CD14-positive monocyte (primary cell): ENCODE measurements at regions not wholly inside any gene's neighbourhood (a gene's known extent, or its start where the extent isn't known, plus 50 kb on each side); places are given as distances from the start of the nearest gene placed in this dataset.
"Not testable (repeated sequence)": the region's sequence is repeated elsewhere in the genome, so short reads cannot be mapped to it uniquely, and the experiment has no call there.

Source experiments
- DNase-seq, 3 donors: peaks; one replicate each; pipeline ENCODE4 v3.0.0-alpha.2; 2011 to 2022
- H2AFZ ChIP-seq: 2 replicates; pipeline ENCODE4 v1.6.0; 2012; ENCODE audit warnings: mild to moderate bottlenecking, low read depth, low read length, inconsistent platforms; ENCODE audit not compliant: insufficient read depth, poor library complexity, severe bottlenecking
- H3K27ac ChIP-seq, 2 donors: 1 replicate in 1 of 2; 2 replicates in 1 of 2; pipeline ENCODE4 v1.5.1; 2012 to 2013; ENCODE audit warnings: low read length in 2 of 2, control low read depth in 1 of 2, inconsistent platforms in 1 of 2, low read depth in 1 of 2, mild to moderate bottlenecking in 1 of 2
- H3K27me3 ChIP-seq, 2 donors: one replicate each; pipeline versions ENCODE4 v1.6.0 to v1.6.1; 2011 to 2013; ENCODE audit warnings: low read length in 2 of 2; ENCODE audit not compliant: control insufficient read depth in 2 of 2, insufficient read depth in 2 of 2
- H3K36me3 ChIP-seq, 2 donors: replicated peaks in 1 of 2; 1 replicate in 1 of 2; 2 replicates in 1 of 2; pipeline versions ENCODE4 v1.5.1 to v1.6.1; 2012 to 2013; ENCODE audit warnings: low read length in 2 of 2, control low read depth in 1 of 2, inconsistent platforms in 1 of 2, mild to moderate bottlenecking in 1 of 2; ENCODE audit not compliant: insufficient read depth in 2 of 2, control insufficient read depth in 1 of 2
- H3K4me1 ChIP-seq, 2 donors: 1 replicate in 1 of 2; 2 replicates in 1 of 2; pipeline versions ENCODE4 v1.5.1 to v1.6.1; 2012 to 2013; ENCODE audit warnings: low read length in 2 of 2, control low read depth in 1 of 2, inconsistent platforms in 1 of 2, mild to moderate bottlenecking in 1 of 2, moderate library complexity in 1 of 2; ENCODE audit not compliant: insufficient read depth in 2 of 2, control insufficient read depth in 1 of 2
- H3K4me2 ChIP-seq: replicated peaks from 2 replicates; pipeline ENCODE3; 2012; ENCODE audit warnings: low read length, moderate library complexity, mild to moderate bottlenecking; ENCODE audit not compliant: poor library complexity, severe bottlenecking; ENCODE audit errors: extremely low read depth
- H3K4me3 ChIP-seq, 3 experiments: fragments of 200-600 bp in 1 of 3; sonication (generic) in 1 of 3; replicated peaks in 1 of 3; 1 replicate in 2 of 3; 2 replicates in 1 of 3; pipeline ENCODE4 v1.5.1; 2011 to 2013; ENCODE audit warnings: low read length in 3 of 3, mild to moderate bottlenecking in 3 of 3, control low read depth in 2 of 3, low read depth in 2 of 3, inconsistent platforms in 1 of 3, moderate library complexity in 1 of 3
- H3K79me2 ChIP-seq: 2 replicates; pipeline ENCODE4 v1.6.0; 2012; ENCODE audit warnings: mild to moderate bottlenecking, control low read depth, inconsistent platforms, low read length, moderate library complexity; ENCODE audit not compliant: insufficient read depth
- H3K9ac ChIP-seq: 2 replicates; pipeline ENCODE4 v1.6.0; 2017; ENCODE audit warnings: low read length, mild to moderate bottlenecking; ENCODE audit not compliant: insufficient read depth, poor library complexity, severe bottlenecking
- H3K9me3 ChIP-seq, 2 donors: replicated peaks in 1 of 2; 1 replicate in 1 of 2; 2 replicates in 1 of 2; pipeline versions ENCODE4 v1.5.1 to v1.6.1; 2012 to 2013; ENCODE audit warnings: low read length in 2 of 2, control low read depth in 1 of 2; ENCODE audit not compliant: control insufficient read depth in 1 of 2, insufficient read depth in 1 of 2
- H4K20me1 ChIP-seq: 2 replicates; pipeline ENCODE4 v1.6.0; 2012; ENCODE audit warnings: mild to moderate bottlenecking, low read length, control low read depth, moderate library complexity; ENCODE audit not compliant: insufficient read depth
- H3K27ac Mint-ChIP-seq, 7 donors: one replicate each; pipeline ENCODE4 v1.8.0; 2020; ENCODE audit warnings: mild to moderate bottlenecking in 7 of 7, mixed read lengths in 7 of 7, moderate library complexity in 6 of 7, inconsistent platforms in 2 of 7
- H3K27me3 Mint-ChIP-seq, 3 donors: one replicate each; pipeline ENCODE4 v1.8.0; 2021 to 2022; ENCODE audit warnings: low read depth in 3 of 3, mild to moderate bottlenecking in 3 of 3, mixed read lengths in 3 of 3, moderate library complexity in 3 of 3, inconsistent platforms in 1 of 3
- H3K36me3 Mint-ChIP-seq, 2 donors: one replicate each; pipeline ENCODE4 v1.8.0; 2020; ENCODE audit warnings: mixed read lengths in 2 of 2, inconsistent platforms in 1 of 2, mild to moderate bottlenecking in 1 of 2
- H3K4me1 Mint-ChIP-seq: one replicate; pipeline ENCODE4 v1.8.0; 2020; ENCODE audit warnings: mild to moderate bottlenecking, mixed read lengths
- H3K4me3 Mint-ChIP-seq, 2 donors: one replicate each; pipeline ENCODE4 v1.8.0; 2020; ENCODE audit warnings: mild to moderate bottlenecking in 2 of 2, mixed read lengths in 2 of 2, moderate library complexity in 1 of 2
- H3K9me3 Mint-ChIP-seq, 7 donors: one replicate each; pipeline ENCODE4 v1.8.0; 2020 to 2022; ENCODE audit warnings: mixed read lengths in 7 of 7, mild to moderate bottlenecking in 6 of 7, moderate library complexity in 6 of 7, inconsistent platforms in 2 of 7
- WGBS: methylation state at CpG from one replicate; pipeline ENCODE4 v1.1.5; 2013; ENCODE audit warnings: missing lambda C conversion rate; ENCODE audit not compliant: insufficient coverage; 5-methylcytosine and 5-hydroxymethylcytosine counted together
- intact Hi-C, 2 donors: fragments of 100-400 bp; cut with micrococcal nuclease; formaldehyde crosslinking; loops; one replicate each; pipeline versions ENCODE4 v1.15.0 to v1.15.1; 2023
- TF ChIP-seq, protein P1 (sequence below): fragments of 200-600 bp; IDR thresholded peaks from one replicate; pipeline ENCODE4 v1.8.0; 2022; ENCODE audit warnings: antibody characterized with exemption, mild to moderate bottlenecking

DNA sequence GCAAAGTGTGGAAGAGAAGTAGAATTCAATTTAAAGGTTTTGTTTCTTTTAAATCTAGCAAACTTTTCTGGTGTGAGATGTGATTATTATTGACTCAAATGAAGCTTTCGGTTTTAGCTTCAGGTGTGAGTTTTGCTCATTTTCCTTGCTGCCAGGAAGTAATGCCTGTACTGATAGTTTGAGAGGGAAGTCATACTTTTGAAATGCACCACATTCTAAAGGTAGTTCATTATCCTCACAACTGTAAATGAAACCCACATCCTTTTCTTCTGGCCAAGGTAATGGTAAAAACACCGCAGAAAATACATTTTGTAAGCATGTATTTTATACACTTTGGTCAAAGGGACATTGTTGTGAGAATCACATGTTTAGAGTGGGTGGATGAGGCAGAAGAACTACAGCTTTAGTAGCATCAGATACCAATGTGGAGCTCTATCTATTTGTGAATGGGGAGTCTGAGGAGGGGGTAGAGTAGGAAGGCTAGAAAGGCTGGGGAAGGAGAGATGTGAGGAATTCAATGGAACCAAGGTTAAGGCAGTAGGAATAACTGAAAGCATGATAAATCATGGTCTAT is 167.0 kb upstream of the CDKN2B start:
- Histone ChIP-seq H3K27me3 (no peaks in the 10 kb centered on the region), H2AFZ (no peak overlapping the region), H3K4me3 (no peak overlapping the region), H3K4me1 (peaks cover 21 to 27% of the 10 kb centered on the region in 2 donors), H3K36me3 (no peaks in the 10 kb centered on the region), H3K27ac (no peak overlapping the region), H4K20me1 (no peaks in the 10 kb centered on the region), H3K9me3 (no peaks in the 10 kb centered on the region), H3K4me2 (no peak overlapping the region), H3K9ac (no peak overlapping the region), H3K79me2 (no peaks in the 10 kb centered on the region)
- intact Hi-C loops: no loop called here
- Mint-ChIP-seq H3K4me3 (no peak overlapping the region), H3K9me3 (peaks cover 0 to 16% (median 7%) of the 10 kb centered on the region in 7 donors), H3K27ac (peak overlapping the region in 1 of 7 donors; percentile 28), H3K36me3 (peaks cover 0 to 2% of the 10 kb centered on the region in 2 donors), H3K4me1 (peaks cover 27% of the 10 kb centered on the region), H3K27me3 (peaks cover 0 to 4% (median 2%) of the 10 kb centered on the region in 3 donors)
- WGBS: no CpG with 5 or more reads among the region's 2 CpGs
- no peak for DNase-seq
- TF ChIP-seq, protein P1, sequence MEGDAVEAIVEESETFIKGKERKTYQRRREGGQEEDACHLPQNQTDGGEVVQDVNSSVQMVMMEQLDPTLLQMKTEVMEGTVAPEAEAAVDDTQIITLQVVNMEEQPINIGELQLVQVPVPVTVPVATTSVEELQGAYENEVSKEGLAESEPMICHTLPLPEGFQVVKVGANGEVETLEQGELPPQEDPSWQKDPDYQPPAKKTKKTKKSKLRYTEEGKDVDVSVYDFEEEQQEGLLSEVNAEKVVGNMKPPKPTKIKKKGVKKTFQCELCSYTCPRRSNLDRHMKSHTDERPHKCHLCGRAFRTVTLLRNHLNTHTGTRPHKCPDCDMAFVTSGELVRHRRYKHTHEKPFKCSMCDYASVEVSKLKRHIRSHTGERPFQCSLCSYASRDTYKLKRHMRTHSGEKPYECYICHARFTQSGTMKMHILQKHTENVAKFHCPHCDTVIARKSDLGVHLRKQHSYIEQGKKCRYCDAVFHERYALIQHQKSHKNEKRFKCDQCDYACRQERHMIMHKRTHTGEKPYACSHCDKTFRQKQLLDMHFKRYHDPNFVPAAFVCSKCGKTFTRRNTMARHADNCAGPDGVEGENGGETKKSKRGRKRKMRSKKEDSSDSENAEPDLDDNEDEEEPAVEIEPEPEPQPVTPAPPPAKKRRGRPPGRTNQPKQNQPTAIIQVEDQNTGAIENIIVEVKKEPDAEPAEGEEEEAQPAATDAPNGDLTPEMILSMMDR: no peak

DNA sequence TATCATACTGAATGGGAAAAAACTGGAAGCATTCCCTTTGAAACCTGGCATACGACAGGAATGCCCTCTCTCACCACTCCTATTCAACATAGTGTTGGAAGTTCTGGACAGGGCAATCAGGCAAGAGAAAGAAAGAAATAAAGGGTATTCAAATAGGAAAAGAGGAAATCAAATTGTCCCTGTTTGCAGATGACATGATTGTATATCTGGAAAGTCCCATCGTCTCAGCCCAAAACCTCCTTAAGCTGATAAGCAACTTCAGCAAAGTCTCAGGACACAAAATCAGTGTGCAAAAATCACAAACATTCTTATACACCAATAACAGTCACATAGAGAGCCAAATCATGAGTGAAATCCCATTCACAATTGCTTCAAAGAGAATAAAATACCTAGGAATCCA is 171.9 kb upstream of the CDKN2B start:
- H3K27ac Mint-ChIP-seq, H3K4me1 ChIP-seq, H4K20me1 ChIP-seq, H3K36me3 Mint-ChIP-seq, H3K4me2 ChIP-seq, H3K9ac ChIP-seq, H3K36me3 ChIP-seq, H2AFZ ChIP-seq, intact Hi-C loops, H3K79me2 ChIP-seq, H3K4me3 Mint-ChIP-seq, H3K27ac ChIP-seq, DNase-seq, H3K27me3 ChIP-seq, H3K4me3 ChIP-seq, H3K9me3 ChIP-seq, H3K4me1 Mint-ChIP-seq: not testable (repeated sequence)
- Mint-ChIP-seq H3K27me3 (peaks cover 7 to 12% (median 8%) of the 10 kb centered on the region in 3 donors), H3K9me3 (peaks cover 0 to 17% (median 9%) of the 10 kb centered on the region in 7 donors)
- WGBS: no CpG with 5 or more reads among the region's 2 CpGs
